ENCODE measurements at regions not wholly inside any gene's neighbourhood (a gene's known extent, or its start where the extent isn't known, plus 50 kb on each side); places are given as distances from the start of the nearest gene placed in this dataset.

DNA sequence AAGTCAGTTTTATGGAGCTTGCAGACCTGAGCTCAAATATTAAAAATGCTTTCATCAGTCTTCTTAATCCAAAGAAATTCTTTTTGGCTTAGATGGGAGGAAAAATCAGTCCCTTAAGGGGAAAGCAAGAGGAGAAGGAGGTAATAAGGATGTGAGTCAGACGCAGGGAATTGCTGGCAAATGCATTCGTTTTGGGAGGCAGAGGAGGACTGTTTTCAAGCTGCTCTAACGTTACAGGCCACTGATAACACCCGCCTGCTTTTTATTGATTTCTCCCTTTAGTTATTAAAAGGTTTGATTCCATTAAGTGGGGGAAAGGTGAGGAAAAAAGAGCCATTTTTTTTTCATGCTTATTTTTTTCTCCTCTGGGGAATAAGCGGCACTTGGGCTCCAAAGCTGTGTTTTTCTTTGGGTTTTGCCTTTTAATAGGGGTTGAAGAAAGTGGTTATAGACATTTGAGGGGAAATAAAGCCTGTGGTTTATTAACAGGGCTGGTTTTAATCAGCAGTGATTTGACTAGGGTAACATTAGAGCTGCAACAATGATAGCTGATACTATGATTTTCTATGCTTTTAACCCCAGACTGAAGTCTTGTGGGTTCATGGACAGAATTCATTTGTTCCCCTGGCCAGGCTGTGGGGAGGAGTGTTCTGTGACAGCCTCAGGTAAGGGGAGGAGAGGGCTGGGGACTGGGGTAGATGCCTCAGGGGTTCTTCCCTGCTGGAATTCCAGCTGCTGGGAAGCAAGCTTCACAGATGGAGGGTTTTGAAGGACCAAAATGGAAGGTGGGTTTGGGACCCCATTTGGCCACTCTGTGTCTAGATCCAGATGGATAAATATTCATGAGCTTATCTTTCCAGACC lies 225.2 kb downstream of the GAS1 start:
- no peak for DNase-seq

DNA sequence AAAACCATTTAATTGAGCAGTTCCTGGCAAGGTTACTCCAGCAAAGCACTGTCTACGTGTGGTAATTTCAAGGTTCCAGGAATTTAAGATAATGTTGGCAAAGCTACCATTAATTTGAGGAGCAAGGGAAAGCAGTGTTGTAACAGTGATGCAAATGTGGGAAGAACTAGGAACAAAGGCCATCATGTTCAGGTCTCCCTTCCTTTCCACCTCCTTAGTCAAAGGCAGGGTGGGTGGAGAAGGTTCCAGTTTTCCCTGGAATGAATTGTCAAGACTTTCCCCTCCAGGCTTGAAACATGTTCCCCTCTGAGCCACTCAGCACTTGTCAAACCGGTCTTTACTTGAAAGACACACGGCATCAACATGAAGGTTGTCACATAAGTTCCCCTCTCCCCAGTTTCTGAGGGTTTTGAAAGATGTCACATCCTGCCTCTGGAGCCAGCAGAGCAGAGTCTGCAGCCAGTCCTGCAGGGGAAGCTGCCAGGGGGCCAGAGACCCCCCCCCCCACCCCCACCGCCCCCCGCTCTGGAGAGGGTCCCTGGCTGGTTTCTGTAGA lies 226.0 kb downstream of the GAS1 start:
- no peak for DNase-seq

DNA sequence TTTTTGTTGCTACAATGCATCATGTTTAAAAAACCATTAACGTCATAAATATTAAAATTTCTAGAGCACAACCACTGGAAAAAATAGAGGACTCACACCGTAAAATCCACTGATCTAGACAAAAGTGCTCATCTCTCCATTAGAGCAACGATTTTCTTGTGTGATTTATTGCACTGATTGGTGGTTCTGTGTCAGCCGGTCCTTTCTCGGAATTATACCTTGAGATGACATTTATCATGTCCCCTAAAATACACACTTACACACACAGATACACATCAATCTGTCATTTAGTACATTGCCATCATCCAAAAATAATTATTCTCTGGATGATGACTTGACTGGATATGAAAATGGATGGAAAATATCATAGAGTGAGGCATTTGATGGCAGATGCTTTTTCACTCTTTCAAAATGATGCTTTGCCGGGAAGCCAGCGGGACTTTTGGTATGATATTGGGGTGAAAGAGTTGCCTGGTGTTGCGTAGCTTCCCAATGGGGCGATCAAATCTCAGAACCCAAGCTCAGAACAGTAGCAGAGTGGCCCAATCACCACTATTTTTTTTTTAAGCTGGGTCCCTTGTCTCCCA lies 226.6 kb downstream of the GAS1 start:
- no peak for DNase-seq

DNA sequence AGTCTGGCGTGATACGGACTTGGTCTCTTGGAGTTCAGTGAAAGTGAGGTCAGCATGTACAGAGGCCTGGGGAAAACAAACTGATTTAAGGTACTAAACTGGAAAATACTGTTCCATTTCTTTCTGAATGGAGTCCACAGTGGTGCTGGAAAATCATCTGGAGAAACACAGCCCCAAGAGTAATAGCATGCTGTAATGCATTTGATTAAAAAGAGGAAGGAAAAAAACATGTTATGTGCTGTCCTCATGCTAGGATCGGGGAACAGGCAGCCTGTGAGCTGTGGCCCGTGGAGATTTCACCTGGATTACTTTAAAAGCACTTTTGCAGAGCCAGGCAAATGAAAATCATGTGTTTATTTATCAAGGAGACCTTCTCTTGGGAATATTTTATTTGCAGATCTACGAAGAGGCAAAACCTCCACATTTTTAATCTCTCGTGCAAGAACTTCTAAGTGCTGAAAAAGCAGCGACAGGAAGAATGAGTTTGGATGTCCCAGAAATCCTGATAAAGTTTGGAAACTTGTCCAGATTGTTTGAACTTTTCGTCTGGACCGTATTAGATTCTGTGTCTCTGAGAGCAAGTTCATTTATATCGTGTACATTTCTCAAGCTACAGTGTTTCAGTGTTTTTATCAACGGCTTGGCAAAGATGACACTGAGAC lies 228.8 kb downstream of the GAS1 start:
- DNase-seq, result no peak

DNA sequence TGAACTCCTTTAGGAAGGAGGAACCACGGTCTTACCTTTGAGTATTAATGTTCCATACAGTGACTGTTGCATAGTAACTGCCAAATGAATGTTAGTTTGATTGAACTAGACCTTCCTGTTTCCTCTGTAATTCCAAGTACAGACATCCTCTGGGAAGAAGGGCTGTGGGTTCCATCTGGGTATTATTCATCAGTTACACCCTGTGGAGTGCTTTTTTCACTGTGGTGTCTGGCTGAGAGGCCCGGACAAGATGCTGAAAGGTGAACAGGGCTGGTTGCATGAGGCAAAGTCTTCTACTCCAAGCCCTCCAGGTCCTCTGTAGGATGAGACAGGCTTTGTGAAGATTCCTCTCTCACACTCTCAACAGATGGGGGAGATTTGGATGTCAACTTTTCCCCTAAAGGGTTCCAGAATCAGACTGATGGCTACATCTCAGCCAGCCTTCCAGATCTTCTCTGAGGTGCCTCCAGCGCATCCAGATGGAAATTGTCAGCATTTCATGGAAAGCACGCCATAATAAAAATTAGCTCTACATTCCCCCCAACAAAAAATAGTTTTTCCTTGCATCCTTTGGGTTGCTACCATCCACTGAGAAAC lies 230.9 kb downstream of the GAS1 start:
- DNase-seq, result no peak

DNA sequence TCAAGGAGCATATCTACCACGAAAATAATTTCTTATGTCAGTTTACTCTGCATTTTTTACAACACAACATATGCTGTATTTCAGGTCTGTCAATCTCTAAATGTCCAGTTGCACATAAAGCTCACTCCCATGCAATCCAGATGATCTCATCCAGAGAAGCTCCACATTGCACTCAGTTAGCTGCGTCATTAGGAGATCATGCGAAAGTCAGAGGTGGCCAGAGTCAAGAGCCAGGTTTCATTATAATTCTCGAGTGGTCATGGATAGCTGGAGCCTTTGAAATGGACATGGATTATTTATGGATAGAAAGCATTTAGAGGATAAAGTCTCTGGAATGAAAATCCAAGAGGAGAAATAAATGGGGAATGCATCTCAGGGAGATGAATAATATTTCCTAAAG lies 232.3 kb downstream of the GAS1 start:
- no peak for DNase-seq

DNA sequence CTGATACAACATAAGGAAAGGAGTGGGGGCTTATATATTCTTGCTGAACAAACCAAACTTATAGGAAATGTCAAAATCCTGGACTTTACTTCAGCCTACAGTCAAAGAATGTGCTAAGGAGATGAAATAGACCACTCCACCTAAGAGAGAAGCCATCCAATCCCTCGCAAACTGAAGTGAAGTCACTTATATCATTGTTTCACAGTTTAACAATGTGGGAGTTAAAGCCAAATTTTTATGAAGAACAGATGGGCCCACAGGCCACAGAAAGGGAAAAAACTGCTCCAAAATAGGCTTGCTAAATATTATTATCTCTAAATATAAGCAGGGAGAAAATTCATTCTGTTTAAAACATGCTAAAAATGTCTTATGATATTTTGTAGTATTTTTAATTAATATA lies 233.3 kb downstream of the GAS1 start:
- no peak for DNase-seq

DNA sequence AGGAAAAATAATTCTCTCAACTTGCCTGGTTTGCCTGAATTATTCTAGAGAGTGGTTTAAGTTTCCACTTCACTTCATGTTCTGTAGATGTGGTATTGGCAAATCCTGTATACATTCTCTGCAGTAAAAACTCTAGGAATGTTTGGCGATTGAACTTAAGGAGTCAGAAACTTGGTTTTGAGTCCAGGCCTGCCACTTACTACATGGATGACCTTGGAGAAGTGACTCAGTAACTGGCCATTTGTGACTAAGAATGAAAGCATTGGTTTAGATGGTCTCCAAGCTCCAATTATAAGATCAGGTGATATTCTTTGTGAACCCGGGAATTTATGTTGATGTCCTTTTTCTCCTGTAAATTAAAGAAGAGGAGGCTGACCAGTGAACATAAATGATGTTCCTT lies 233.8 kb downstream of the GAS1 start:
- DNase-seq, result no peak

DNA sequence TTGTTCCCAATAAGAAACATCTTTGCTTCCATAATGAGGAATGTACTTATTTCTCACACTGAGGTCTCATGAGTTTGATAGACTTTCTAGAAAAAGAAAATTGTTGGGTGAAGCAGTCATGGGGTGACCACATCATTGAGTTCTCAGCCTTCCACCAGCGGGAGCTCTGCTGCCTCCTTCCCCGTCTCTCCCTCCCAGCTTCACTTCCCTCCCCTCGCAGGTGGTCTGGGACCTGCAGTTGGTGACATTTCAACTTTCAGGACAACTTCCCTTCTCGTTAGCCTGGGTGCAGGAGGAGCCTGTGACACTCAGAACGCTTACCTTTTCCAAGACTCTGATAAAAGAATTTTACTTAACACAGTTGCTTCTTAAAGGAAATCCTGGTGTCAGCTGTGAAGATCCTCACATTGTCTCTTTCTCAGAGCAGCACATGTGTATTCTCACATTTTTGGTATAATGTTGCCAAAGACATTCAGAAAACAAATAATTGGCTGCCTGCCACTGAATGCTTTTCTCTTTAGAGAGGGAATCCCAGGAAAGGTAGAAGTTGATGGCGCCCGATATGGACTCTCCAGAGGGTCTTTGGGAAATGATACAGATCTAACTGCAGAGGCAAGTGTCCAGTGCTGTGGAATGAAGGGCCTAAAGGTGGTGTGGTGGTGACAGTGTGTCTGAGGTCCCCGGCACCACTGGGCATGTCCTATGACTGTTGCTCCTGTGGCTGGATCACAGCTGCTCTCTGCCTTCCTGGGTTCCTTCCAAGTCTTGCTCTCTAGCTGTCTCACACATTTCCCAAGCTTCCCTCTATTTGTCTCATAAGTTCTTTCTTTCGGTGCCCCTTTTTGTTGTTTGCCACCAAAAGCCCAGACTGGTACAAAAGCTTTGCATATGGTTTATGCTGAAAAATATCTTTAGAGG lies 238.1 kb downstream of the GAS1 start:
- no peak for DNase-seq

DNA sequence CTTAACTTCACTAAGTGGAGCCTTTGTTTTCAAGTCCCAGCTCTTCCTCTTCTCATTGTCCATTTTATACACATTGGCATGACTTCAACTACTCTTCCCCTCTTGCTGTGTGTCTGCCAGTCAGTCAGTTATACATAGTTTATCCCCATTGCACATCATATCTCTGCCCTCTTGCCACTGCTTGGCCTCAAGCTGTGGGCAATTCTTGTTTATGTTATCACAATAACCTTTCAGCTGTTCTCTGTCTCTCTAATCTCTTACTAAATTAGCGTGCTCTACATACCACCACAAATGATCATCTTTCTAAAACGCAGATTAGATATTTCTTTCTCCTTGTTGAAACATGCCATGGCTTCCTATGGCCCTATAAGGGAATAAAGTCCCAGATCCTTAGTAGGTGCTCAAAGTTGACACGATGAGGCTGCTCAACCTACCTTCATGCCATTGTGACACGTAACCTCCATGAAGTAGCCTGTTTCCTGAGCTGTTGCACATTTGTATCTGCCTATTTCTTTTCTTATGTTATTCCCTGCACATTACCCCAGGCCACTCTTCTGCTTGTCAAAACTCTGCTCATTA lies 239.3 kb downstream of the GAS1 start:
- DNase-seq, result no peak

DNA sequence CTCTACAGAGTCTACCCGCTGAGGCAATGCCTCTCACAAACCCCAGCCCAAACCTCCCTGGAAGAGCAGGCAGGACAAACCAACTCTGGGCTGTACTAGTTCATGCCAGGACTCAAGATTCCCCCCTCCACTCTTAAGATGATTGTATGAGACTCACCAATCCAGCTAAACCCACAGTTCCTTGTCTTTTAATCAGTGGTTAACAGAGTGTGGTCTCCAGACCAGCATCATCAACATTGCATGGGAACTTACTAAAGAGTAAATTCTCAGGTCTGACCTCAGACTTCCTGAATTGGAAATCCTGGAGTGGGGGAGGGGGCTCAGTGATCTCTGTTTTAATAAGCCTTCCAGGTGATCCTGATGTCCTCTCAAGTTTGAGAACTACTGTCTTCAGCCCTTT lies 240.9 kb downstream of the GAS1 start:
- DNase-seq, result no peak

DNA sequence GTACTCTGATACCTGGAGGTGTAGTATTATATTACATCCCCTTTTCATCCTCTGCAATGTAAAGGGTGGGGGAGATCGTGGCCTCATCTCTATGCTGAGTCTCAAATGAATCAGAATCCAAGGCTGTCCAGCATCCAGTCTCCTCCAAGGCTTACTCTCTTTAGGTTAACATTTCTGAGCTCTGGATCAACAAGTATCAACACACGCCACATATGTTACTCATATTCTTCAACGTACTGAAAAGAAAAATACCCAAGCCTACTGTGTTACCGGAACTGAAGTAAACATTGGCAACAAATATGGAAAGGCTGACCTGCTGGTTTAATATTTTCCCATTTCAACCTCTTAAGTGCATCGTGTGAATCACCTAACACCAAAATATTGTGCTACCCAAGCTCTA lies 241.8 kb downstream of the GAS1 start:
- no peak for DNase-seq

DNA sequence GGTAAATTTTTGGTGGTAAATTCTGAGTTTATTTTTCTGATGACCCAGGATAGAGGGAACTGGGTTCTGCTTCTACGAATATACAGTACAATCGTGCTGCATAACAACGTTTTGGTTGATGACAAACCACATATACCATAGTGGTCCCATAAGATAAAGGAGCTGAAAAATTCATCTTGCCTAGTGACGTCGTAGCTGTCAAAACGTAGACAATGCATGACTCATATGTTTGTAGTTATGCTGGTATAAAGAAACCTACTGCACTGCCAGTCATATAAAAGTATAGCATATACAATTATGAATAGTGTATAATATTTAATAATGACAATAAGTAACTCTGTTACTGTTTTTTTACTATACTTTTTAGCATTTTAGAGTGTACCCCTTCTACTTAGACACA lies 244.0 kb downstream of the GAS1 start:
- no peak for DNase-seq

DNA sequence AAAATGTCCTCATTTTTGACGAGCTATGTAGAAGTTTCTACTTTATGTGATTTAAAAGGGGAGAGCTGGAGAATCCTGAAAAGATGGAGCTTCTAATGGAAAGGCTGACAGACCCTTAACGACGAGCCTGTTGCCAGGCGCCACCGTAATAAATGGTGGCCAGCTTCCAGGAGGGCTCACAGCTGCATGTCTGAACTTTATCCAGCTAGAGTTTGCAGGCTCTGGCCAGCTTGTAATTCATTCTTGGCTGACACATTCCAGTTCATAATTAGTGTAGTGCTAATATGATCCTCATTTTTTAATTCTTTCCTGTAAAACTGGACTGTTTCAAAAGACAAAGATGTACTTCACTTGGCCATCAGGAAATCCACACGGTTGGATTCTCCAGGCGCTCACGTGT lies 246.7 kb downstream of the GAS1 start:
- DNase-seq, result no peak

DNA sequence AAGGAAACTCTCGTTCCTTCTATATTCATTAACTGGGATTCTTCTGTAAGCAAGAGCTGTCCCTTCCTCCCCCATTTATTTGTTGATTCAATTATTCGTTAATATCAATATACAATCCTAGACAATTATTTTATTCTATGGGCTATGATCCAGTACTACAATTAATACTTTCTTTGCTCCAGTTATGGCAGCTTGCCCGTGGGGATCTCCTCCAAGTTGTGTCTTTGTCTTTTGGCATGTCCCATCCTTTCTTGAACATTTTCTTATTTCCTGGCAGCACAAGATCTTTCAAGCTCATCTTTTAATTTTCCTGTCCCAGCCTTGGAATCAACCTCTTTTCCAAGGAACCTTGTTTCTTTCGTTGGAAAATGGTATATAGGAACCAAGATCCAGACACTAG lies 249.3 kb downstream of the GAS1 start:
- DNase-seq, result no peak

DNA sequence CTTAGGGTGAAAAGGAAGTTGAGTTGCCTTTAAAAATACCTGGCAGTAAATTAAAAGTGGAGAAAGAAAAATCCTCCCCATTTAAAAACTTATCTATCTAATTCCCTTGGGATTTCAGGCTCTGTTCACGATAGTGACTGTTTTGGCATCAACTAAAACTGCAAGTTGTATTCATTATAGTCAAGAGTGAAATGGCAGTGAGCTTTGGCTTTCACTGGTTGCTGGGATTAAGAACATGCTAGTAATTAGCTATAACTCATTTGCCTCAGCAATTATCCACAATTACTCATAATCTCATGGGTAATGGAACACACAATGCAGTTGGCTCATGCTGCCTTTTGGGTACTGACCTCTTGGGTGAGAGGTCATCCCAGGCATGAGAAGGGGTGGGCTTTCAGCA lies 250.1 kb downstream of the GAS1 start:
- no peak for DNase-seq

DNA sequence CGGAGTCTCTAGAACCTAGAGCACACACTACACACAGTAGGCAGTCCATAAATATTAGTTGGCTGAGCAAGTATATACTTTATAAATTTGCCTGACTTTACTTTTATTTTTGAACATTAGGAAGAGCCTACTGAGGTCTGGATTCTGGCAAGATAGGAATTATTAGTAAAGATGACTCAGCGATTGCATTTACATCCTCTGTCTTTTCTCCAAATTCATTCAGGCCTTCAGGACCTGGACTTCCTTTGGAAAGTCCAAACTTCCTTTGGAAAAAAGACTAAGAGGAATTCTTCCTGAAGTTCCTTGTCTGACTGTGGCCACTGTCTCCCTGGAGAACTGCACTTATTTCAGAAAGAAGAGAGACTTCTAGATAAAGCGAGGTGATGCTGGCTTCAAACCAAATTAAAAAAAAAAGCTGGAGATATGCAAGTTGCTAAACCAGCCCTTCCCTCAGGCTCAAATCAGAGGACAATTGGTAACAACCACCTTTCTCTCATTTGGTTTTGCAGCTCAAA lies 251.3 kb downstream of the GAS1 start:
- no peak for DNase-seq

DNA sequence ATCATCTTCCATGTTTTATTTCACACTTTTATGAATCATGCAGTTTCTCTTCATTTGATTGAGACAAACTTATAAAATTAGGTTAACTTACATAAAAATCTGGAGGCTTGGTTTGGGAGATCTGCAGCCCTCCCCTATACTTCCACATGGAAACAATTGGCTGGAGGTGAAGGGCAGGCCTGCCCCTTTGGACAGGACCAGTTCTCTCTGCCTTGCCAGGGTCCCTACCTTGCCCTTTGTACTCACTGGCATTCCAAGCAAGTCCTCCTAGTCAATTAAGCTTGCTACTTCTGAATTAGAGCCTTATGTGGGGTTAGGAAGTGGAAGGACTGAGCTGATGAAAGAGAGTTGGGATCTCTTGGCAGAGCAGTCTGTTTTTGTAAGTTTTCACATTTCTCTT lies 257.3 kb downstream of the GAS1 start:
- no peak for DNase-seq

DNA sequence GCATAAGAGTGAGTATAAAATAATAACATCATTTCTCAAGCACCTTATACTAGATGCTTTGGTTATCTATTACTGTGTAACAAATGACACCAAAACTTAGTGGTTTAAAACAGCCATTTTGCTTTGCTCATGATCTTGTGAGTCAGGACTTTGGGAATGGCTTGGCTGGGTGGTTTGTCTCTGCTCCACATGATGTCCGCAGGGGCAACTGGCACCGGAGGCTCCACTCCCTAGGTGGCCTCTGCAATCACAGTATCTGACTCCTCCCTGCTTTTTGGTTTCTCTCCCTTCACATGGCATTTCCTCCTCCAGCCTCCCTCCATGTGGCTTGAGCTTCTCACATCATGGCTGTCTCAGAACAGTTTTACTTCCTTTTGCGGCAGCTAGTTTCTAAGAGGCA lies 259.5 kb downstream of the GAS1 start:
- DNase-seq, result no peak

DNA sequence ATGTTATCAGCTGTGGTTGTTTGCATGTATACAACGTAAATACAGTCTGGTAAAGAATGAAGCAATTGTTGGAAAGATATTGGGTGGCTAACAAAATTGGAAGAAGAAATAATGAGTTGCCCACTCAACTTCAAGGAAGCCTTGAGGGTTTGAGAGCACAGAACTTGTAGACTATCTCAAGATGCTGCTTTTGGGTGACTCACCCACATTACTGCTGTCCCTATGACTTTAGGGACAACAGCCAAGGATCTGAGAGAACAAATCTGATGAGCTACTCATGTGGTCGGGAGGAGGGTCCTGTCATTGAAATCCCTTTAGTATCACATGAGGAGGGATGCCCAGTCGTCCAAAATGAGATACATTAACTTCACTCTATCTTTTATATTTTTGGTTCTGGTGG lies 261.8 kb downstream of the GAS1 start:
- no peak for DNase-seq

DNA sequence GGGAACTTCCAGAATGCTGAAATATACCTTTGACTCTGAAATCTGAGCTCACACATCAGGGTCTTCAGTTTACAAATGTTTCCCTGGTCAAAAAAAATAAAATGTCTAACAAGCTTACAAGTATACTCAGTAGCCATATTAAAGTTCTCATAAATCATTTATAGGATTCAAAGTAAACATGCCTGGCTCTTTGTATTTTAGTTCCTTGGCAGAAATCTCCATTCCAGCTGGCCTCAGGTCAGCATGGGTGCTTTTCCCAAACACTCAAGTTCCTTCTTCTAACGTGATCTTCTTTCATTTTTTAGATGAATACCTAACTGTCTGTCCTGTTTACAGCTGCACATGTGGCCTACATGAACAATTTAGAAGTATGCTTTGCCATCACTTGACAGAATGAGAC lies 263.2 kb downstream of the GAS1 start:
- DNase-seq, result no peak

DNA sequence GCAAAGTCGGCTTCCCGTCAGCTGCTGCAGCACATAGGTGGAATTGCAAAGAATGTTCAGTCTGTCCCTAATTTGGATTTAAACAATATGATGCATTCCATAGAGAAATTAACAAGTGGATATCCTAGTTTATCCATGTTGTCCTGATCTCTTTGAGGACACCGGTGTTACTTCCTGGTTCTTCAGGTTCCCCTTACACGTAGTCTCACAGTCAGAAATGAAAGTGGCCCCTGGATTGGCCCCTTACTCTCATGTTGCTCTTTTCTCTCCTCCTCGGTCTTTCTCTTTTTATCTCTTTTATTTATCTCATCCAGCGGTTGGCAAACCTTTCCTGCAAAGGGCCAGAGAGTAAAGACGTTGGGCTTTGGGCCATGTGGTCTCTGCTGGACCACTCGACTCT lies 265.1 kb downstream of the GAS1 start:
- no peak for DNase-seq
